GM23338 (cell line): ENCODE measurements at regions not wholly inside any gene's neighbourhood (a gene's known extent, or its start where the extent isn't known, plus 50 kb on each side); places are given as distances from the start of the nearest gene placed in this dataset.

Source experiments
- ATAC-seq: fragments of 200-7000 bp; cut with Tn5 transposase; 3 replicates; pipeline ENCODE4 v1.9.1; 2020
- DNase-seq: peaks from one replicate; pipeline ENCODE4 v3.0.0-alpha.2; 2015; ENCODE audit warnings: low spot score
- H2AFZ ChIP-seq: fragments of 200-600 bp; sonication (generic); 2 replicates; pipeline ENCODE4 v1.8.0; 2016; ENCODE audit warnings: antibody characterized with exemption, mild to moderate bottlenecking, moderate library complexity
- H3F3A ChIP-seq: fragments of 200-600 bp; sonication (generic); replicated peaks from 2 replicates; pipeline ENCODE4 v1.8.0; 2017; ENCODE audit warnings: antibody characterized with exemption, mixed run types, low read depth
- H3K27ac ChIP-seq: fragments of 200-600 bp; sonication (generic); 2 replicates; pipeline ENCODE4 v1.6.1; 2016; ENCODE audit warnings: low read depth
- H3K27me3 ChIP-seq: fragments of 200-600 bp; sonication (generic); 2 replicates; pipeline ENCODE4 v1.8.0; 2016; ENCODE audit warnings: mild to moderate bottlenecking, mixed run types, moderate library complexity; ENCODE audit not compliant: insufficient read depth
- H3K36me3 ChIP-seq: fragments of 200-600 bp; sonication (generic); 2 replicates; pipeline ENCODE4 v1.8.0; 2016; ENCODE audit warnings: mild to moderate bottlenecking; ENCODE audit not compliant: insufficient read depth
- H3K4me1 ChIP-seq: fragments of 200-600 bp; sonication (generic); 2 replicates; pipeline ENCODE4 v1.8.0; 2016; ENCODE audit warnings: mild to moderate bottlenecking, moderate library complexity; ENCODE audit not compliant: insufficient read depth
- H3K4me2 ChIP-seq: fragments of 200-600 bp; sonication (generic); 2 replicates; pipeline ENCODE4 v1.7.1; 2017; ENCODE audit warnings: mixed run types
- H3K4me3 ChIP-seq: fragments of 200-600 bp; sonication (generic); 2 replicates; pipeline ENCODE4 v1.6.1; 2016; ENCODE audit warnings: mixed run types
- H3K79me2 ChIP-seq: fragments of 200-600 bp; sonication (generic); replicated peaks from 2 replicates; pipeline ENCODE4 v1.8.0; 2017; ENCODE audit warnings: mild to moderate bottlenecking; ENCODE audit not compliant: insufficient read depth
- H3K9me2 ChIP-seq: fragments of 200-600 bp; sonication (generic); 2 replicates; pipeline ENCODE4 v1.8.0; 2017; ENCODE audit not compliant: insufficient read depth
- H4K20me1 ChIP-seq: fragments of 200-600 bp; sonication (generic); replicated peaks from 2 replicates; pipeline ENCODE4 v1.8.0; 2017; ENCODE audit warnings: mild to moderate bottlenecking; ENCODE audit not compliant: insufficient read depth
- H3K27ac Mint-ChIP-seq: 2 replicates; pipeline ENCODE4 v1.8.0; 2020; ENCODE audit warnings: inconsistent platforms, mild to moderate bottlenecking, moderate library complexity, mixed read lengths
- H3K27me3 Mint-ChIP-seq: 3 replicates; pipeline ENCODE4 v1.8.0; 2022; ENCODE audit warnings: low read depth, mild to moderate bottlenecking, moderate library complexity, mixed read lengths, inconsistent platforms; ENCODE audit not compliant: insufficient read depth, poor library complexity
- H3K36me3 Mint-ChIP-seq: 3 replicates; pipeline ENCODE4 v1.8.0; 2021; ENCODE audit warnings: low read depth, mild to moderate bottlenecking, inconsistent platforms, moderate library complexity, mixed read lengths
- H3K4me1 Mint-ChIP-seq: 3 replicates; pipeline ENCODE4 v1.8.0; 2020; ENCODE audit warnings: mild to moderate bottlenecking, inconsistent platforms, mixed read lengths
- H3K4me3 Mint-ChIP-seq: 3 replicates; pipeline ENCODE4 v1.8.0; 2021; ENCODE audit warnings: moderate library complexity, mild to moderate bottlenecking, inconsistent platforms, mixed read lengths
- H3K9me3 Mint-ChIP-seq: 3 replicates; pipeline ENCODE4 v1.8.0; 2020; ENCODE audit warnings: moderate library complexity, mild to moderate bottlenecking, inconsistent platforms, mixed read lengths
- ETS1 ChIP-seq: IDR thresholded peaks from 2 replicates; pipeline ENCODE4 v1.6.1; 2016; ENCODE audit warnings: antibody characterized with exemption
- EZH2phosphoT487 ChIP-seq: fragments of 200-600 bp; sonication (generic); IDR thresholded peaks from one replicate; pipeline ENCODE4 v1.8.1; 2018; ENCODE audit warnings: antibody characterized with exemption; ENCODE audit not compliant: unreplicated experiment
- JUNB ChIP-seq: IDR thresholded peaks from one replicate; pipeline ENCODE4 v1.6.1; 2016; ENCODE audit warnings: antibody characterized with exemption; ENCODE audit not compliant: unreplicated experiment
- POLR2AphosphoS5 ChIP-seq: IDR thresholded peaks from 2 replicates; pipeline ENCODE4 v1.6.1; 2016; ENCODE audit warnings: antibody characterized with exemption, low read depth
- REST ChIP-seq: IDR thresholded peaks from one replicate; pipeline ENCODE4 v1.6.1; 2018; ENCODE audit warnings: antibody characterized with exemption; ENCODE audit not compliant: unreplicated experiment
- ZNF114 ChIP-seq: fragments of 250-450 bp; sonication (Bioruptor Pico); IDR thresholded peaks from 2 replicates; pipeline ENCODE4 v1.5.0; 2020; ENCODE audit warnings: mild to moderate bottlenecking, moderate library complexity
- ZNF462 ChIP-seq: fragments of 250-450 bp; sonication (Bioruptor Pico); IDR thresholded peaks from 2 replicates; pipeline ENCODE4 v1.5.0; 2020; ENCODE audit warnings: mild to moderate bottlenecking, moderate library complexity

GRCh38 chr7:33731912-33732311 is 173.4 kb upstream of the BMPER start:
- no peaks in the 10 kb centered on the region for H3K36me3 ChIP-seq
- peaks cover 2% of the 10 kb centered on the region for H3K27me3 Mint-ChIP-seq
- H3K27ac ChIP-seq: no peak overlapping the region
- no peak for ATAC-seq
- H2AFZ ChIP-seq: no peak overlapping the region
- H3K27me3 ChIP-seq: no peaks in the 10 kb centered on the region
- peaks cover 7% of the 10 kb centered on the region for H3K4me1 ChIP-seq
- 0 out of 3 replicates have a peak, but pooled peaks cover 4% of the 10 kb centered on the region for H3K36me3 Mint-ChIP-seq
- no peaks in the 10 kb centered on the region for H4K20me1 ChIP-seq
- TF ChIP-seq ZNF462 (CRISPR knock-in tag): no peak
- TF ChIP-seq ZNF114 (CRISPR knock-in tag): no peak
- TF ChIP-seq EZH2phosphoT487: no peak
- TF ChIP-seq ETS1: no peak
- no peak for TF ChIP-seq POLR2AphosphoS5
- no peak for TF ChIP-seq REST
- TF ChIP-seq JUNB: no peak
- no peak overlapping the region for H3K27ac Mint-ChIP-seq
- no peak overlapping the region for H3K4me2 ChIP-seq
- no peaks in the 10 kb centered on the region for H3K9me2 ChIP-seq
- H3K4me1 Mint-ChIP-seq: peaks cover 15% of the 10 kb centered on the region
- DNase-seq: no peak
- H3K4me3 Mint-ChIP-seq: no peak overlapping the region
- no peaks in the 10 kb centered on the region for H3K79me2 ChIP-seq
- no peak overlapping the region for H3K4me3 ChIP-seq
- 0 out of 3 replicates have a peak, but pooled peaks cover 2% of the 10 kb centered on the region for H3K9me3 Mint-ChIP-seq
- H3F3A ChIP-seq: no peaks in the 10 kb centered on the region
